ENCODE measurements at regions not wholly inside any gene's neighbourhood (a gene's known extent, or its start where the extent isn't known, plus 50 kb on each side); places are given as distances from the start of the nearest gene placed in this dataset.

DNA sequence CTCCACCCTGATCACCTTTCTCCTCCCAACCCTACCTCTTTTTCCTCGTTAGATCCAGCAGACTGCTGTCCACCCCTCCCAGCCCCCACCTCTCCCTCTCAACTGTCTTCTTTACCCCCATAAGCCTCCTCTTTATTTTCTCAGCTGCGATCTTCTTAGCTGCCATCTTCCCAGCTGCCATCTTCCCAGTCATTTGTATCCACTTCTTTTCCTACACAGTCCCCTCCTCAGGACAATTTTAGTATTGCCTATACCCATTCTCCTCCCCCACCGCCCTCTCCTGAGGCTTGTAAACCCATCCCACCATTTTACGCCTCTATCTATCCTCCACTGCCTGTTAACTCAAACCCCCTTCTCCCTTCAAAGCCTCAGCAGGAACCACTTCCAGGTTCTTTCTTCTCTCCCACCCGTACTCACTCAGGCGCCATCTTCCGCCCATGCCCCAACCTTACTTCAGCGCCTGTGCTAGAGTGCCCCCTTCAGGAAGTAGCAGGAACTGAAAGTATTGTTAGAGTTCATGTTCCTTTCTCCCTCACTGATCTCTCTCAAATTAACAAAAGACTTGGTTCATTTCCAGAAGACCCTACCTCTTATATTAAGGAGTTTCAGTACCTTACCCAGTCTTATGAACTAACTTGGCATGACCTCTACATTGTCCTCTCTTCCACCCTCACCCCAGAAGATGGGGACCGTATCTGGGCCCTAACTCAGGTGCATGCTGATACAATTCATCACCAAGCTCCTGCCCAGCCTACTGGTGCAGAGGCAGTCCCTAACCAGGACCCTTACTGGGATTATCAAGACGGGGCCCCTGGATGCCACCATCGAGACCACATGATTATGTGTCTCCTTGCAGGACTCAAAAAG lies 236.0 kb downstream of the ADGRG6 start:
- TF ChIP-seq JUND (IDR thresholded peaks at IDR 0.05; ENCODE audit: low read depth): no peak
- peak in 1 of 2 experiments; percentile 46 for DNase-seq (ENCODE audit: low read depth in 1 of 2, low spot score in 1 of 2)
- in situ Hi-C loops (cut with HindIII; ENCODE audit: low pct_unique_long_range_greater_than_20kb, low sequenced_read_pairs): no loop called here

GRCh38 chr6:142542704-142543233 lies 241.0 kb downstream of the ADGRG6 start:
- in situ Hi-C loops (cut with HindIII; ENCODE audit: low pct_unique_long_range_greater_than_20kb, low sequenced_read_pairs): no loop called here

DNA sequence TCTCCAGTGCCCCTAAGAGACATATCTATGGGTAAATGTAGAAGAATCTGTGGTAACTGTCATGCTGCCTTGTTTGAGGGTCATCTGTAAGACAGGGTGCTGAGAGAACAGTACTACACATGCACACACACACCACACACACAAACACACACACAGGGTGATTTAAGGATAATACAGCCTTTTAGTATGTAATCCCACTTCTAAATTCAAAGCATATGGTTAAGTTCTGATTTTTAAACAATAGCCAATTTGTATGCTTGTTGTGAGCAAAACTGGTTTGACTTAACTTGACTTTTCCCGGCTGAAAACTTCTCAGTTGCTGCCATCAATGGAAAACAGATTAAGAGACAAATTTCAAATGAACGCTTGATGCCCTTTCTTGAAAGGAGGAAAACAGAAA lies 241.8 kb downstream of the ADGRG6 start:
- no peak for DNase-seq (ENCODE audit: low read depth in 1 of 2, low spot score in 1 of 2)
- in situ Hi-C loops (cut with HindIII; ENCODE audit: low pct_unique_long_range_greater_than_20kb, low sequenced_read_pairs): no loop called here
- TF ChIP-seq JUND (IDR thresholded peaks at IDR 0.05; ENCODE audit: low read depth): no peak

More at GRCh38 chr6:142542704-142543233, 241.0 kb downstream of the ADGRG6 start:
- no peak for TF ChIP-seq JUND (IDR thresholded peaks at IDR 0.05; ENCODE audit: low read depth)
- DNase-seq (ENCODE audit: low read depth in 1 of 2, low spot score in 1 of 2): peak in 1 of 2 experiments; percentile 19

GRCh38 chr6:142544199-142544838 lies 242.5 kb downstream of the ADGRG6 start:
- no peak for TF ChIP-seq JUND (IDR thresholded peaks at IDR 0.05; ENCODE audit: low read depth)
- in situ Hi-C loops (cut with HindIII; ENCODE audit: low pct_unique_long_range_greater_than_20kb, low sequenced_read_pairs): no loop called here
- DNase-seq (ENCODE audit: low read depth in 1 of 2, low spot score in 1 of 2): no peak

- no peak for DNase-seq (ENCODE audit: low read depth in 1 of 2, low spot score in 1 of 2)
- TF ChIP-seq JUND (IDR thresholded peaks at IDR 0.05; ENCODE audit: low read depth): no peak
- in situ Hi-C loops (cut with HindIII; ENCODE audit: low pct_unique_long_range_greater_than_20kb, low sequenced_read_pairs): no loop called here
Measured at GRCh38 chr6:142545147-142545546, 243.3 kb downstream of the ADGRG6 start.

- TF ChIP-seq JUND (IDR thresholded peaks at IDR 0.05; ENCODE audit: low read depth): no peak
- DNase-seq (ENCODE audit: low read depth in 1 of 2, low spot score in 1 of 2): no peak
- in situ Hi-C loops (cut with HindIII; ENCODE audit: low pct_unique_long_range_greater_than_20kb, low sequenced_read_pairs): no loop called here
Measured at GRCh38 chr6:142548566-142548965, 246.8 kb downstream of the ADGRG6 start.

DNA sequence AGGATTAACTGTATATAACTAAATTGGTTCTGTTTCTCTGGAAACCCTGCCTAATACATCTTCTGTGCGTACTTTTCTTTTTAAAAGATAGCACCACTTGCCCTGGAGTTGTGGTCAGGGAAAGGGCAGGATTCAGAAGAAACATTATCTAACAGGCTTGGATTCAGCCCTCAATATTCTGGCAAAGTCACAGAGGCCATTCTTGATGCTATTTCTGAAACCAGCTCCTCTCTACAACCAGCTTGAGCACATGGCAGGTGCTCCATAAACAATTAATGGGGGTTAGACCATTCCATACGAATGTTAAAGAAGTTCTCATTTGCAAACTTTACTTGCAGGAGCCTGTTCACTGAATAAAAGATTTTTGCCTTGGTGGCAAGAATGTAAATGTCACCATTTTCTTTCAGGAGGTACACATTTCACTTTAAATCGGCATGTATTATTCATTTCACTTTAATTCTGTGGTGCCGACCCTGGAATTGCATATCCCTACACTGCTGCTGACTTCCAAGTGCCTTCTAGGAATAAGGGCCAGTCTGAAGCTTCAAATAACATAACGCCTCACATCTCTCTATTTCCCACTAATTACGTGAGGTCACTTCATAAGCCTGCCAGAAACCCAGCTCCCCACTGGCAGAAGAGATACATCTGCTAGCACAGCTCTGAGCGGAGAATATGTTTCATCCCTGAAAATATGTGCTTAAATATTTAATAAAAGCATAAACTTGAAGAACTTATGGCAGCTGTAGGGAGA lies 248.7 kb downstream of the ADGRG6 start:
- in situ Hi-C loops (cut with HindIII; ENCODE audit: low pct_unique_long_range_greater_than_20kb, low sequenced_read_pairs): no loop called here
- DNase-seq (ENCODE audit: low read depth in 1 of 2, low spot score in 1 of 2): no peak
- no peak for TF ChIP-seq JUND (IDR thresholded peaks at IDR 0.05; ENCODE audit: low read depth)

DNA sequence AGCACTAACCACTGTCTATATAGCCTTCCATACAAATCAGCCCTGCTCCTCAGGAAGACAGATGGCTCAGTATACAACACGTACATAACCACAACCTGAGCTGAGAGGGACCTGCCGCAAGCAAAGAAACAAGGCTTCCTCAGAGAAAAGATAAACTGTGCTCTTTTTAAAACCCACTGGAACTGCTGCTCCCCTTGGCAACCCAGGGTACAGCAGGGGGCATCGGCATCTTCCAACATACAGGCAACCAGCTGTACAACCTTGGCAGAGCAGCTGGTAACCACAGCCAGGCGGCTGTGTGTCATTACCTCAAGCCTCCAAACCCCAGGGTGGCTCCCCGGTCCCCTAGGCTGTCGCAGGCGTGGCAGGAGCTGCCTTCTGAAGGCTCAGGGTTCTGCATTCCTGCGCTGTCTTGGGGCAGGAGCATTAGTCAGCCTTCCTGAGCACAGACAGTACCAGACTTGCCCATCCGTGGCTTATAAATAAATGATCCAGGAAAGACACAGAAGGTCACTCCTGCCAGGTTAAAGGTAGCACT lies 249.5 kb downstream of the ADGRG6 start:
- no peak for TF ChIP-seq JUND (IDR thresholded peaks at IDR 0.05; ENCODE audit: low read depth)
- DNase-seq (ENCODE audit: low read depth in 1 of 2, low spot score in 1 of 2): no peak
- in situ Hi-C loops (cut with HindIII; ENCODE audit: low pct_unique_long_range_greater_than_20kb, low sequenced_read_pairs): no loop called here

GRCh38 chr6:142558786-142559185 lies 257.0 kb downstream of the ADGRG6 start:
- in situ Hi-C loops (cut with HindIII; ENCODE audit: low pct_unique_long_range_greater_than_20kb, low sequenced_read_pairs): no loop called here
- TF ChIP-seq JUND (IDR thresholded peaks at IDR 0.05; ENCODE audit: low read depth): no peak
- DNase-seq (ENCODE audit: low read depth in 1 of 2, low spot score in 1 of 2): peak in 1 of 2 experiments; percentile 5

GRCh38 chr6:142561511-142562265 lies 259.9 kb downstream of the ADGRG6 start:
- no peak for DNase-seq (ENCODE audit: low read depth in 1 of 2, low spot score in 1 of 2)
- in situ Hi-C loops (cut with HindIII; ENCODE audit: low pct_unique_long_range_greater_than_20kb, low sequenced_read_pairs): no loop called here
- TF ChIP-seq JUND (IDR thresholded peaks at IDR 0.05; ENCODE audit: low read depth): no peak

DNA sequence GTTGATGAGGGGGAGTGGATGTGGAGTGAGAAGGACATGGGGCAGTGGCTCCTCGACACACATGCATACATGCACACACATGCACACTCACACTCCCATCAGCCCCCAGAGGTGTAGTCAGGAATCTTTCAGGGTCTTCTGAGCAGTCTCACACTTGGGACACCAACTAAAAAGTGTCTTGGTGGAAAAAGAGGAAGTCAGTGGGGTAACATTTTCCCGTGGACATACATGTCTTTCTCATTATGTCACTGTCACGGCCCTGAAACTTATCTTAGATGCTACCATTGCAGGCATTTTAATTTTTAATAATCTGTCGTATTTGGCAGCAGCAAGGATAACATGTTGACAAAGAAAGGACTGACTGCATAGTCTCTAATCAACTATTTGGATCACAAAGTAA lies 261.1 kb downstream of the ADGRG6 start:
- no peak for TF ChIP-seq JUND (IDR thresholded peaks at IDR 0.05; ENCODE audit: low read depth)
- DNase-seq (ENCODE audit: low read depth in 1 of 2, low spot score in 1 of 2): no peak
- in situ Hi-C loops (cut with HindIII; ENCODE audit: low pct_unique_long_range_greater_than_20kb, low sequenced_read_pairs): no loop called here

Data from T47D (cell line).